ENCODE measurements at regions not wholly inside any gene's neighbourhood (a gene's known extent, or its start where the extent isn't known, plus 50 kb on each side); places are given as distances from the start of the nearest gene placed in this dataset.

DNA sequence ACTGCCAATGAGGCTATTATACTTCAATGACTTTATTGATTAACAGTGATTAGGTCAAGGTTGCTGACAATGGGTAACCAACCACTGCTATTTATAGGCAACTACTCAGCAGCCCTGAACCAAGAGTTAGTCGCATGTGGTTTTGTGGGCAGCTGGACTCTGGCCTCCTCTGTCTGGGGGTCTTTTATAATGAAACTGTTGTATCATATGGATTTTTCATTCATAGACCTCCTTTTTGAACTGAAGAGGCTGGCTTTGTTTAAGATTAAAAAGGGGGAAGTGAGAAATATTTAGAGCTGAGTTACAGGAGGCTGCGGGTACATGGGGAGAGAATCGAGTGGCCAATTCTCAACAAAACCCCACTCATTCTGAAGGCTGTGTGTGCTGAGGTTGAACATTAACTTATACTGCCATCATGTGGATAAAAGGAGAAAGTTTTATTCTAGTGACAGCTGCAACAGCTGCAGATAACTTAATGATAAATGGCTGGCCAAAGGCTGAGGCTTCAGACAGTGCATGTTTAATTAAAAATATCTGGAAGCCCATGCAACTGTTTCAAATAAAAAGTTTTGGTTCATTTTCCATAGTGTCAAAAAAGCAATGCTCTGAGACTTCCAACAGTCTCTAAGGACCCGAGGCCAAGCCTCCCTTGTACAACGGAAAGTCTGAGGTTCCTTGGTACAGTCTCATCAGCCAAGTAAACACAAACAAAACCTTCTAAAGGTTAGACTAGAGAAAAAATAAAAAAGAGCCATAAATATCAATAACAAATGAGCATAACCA is 682.6 kb downstream of the KCNA4 start:
- H3K9me3 Mint-ChIP-seq (ENCODE audit: insufficient read depth) = no peaks in the 10 kb centered on the region
- Histone ChIP-seq H3K27me3 (replicated peaks in 1 of 4; ENCODE audit: control extremely low read depth in 1 of 4, control insufficient read depth in 3 of 4, insufficient read depth in 4 of 4, low read length in 3 of 4) (no peaks in the 10 kb centered on the region), H4K20me1 (ENCODE audit: control insufficient read depth, insufficient read depth, low read length, poor library complexity, severe bottlenecking) (no peaks in the 10 kb centered on the region), H3K27ac (ENCODE audit: low read length in 2 of 2) (no peak overlapping the region), H3K36me3 (replicated peaks in 1 of 2; ENCODE audit: control extremely low read depth in 1 of 2, control insufficient read depth in 1 of 2, extremely low read depth in 1 of 2, insufficient read depth in 2 of 2, low read length in 1 of 2) (no peaks in the 10 kb centered on the region), H3K4me2 (replicated peaks; ENCODE audit: low read depth, low read length, poor library complexity, severe bottlenecking) (no peak overlapping the region), H2AFZ (ENCODE audit: insufficient read depth, low read depth, low read length, poor library complexity, severe bottlenecking) (no peak overlapping the region), H3K9me3 (ENCODE audit: control extremely low read depth in 1 of 3, control insufficient read depth in 2 of 3, insufficient read depth in 1 of 3, low read length in 2 of 3) (no peaks in the 10 kb centered on the region), H3K4me3 (ENCODE audit: control extremely low read depth in 1 of 5, extremely low read depth in 1 of 5, insufficient read depth in 1 of 5, low read depth in 2 of 5, low read length in 4 of 5) (no peak overlapping the region), H3K4me1 (ENCODE audit: control insufficient read depth in 2 of 2, insufficient read depth in 2 of 2, low read length in 2 of 2) (no peaks in the 10 kb centered on the region), H3K79me2 (ENCODE audit: control insufficient read depth, insufficient read depth, low read length) (no peaks in the 10 kb centered on the region), H3K9ac (ENCODE audit: low read length) (no peak overlapping the region)
- ChIA-PET CTCF (no interaction called here), POLR2A (no interaction called here)
- no peak for TF ChIP-seq EZH2 (IDR thresholded peaks at IDR 0.05; ENCODE audit: borderline replicate concordance, insufficient read depth, low read depth, low read length, poor library complexity, severe bottlenecking)
- TF ChIP-seq, protein P1, sequence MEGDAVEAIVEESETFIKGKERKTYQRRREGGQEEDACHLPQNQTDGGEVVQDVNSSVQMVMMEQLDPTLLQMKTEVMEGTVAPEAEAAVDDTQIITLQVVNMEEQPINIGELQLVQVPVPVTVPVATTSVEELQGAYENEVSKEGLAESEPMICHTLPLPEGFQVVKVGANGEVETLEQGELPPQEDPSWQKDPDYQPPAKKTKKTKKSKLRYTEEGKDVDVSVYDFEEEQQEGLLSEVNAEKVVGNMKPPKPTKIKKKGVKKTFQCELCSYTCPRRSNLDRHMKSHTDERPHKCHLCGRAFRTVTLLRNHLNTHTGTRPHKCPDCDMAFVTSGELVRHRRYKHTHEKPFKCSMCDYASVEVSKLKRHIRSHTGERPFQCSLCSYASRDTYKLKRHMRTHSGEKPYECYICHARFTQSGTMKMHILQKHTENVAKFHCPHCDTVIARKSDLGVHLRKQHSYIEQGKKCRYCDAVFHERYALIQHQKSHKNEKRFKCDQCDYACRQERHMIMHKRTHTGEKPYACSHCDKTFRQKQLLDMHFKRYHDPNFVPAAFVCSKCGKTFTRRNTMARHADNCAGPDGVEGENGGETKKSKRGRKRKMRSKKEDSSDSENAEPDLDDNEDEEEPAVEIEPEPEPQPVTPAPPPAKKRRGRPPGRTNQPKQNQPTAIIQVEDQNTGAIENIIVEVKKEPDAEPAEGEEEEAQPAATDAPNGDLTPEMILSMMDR (IDR thresholded peaks at IDR 0.05) = no peak
- ATAC-seq (ENCODE audit: low read depth) = no peak
- intact Hi-C loops (cut with micrococcal nuclease) = no loop called here
- WGBS (ENCODE audit: insufficient coverage) = no CpG with 5 or more reads among the region's 5 CpGs
- H3K27me3 Mint-ChIP-seq = no peaks in the 10 kb centered on the region
- no peak overlapping the region for H3K4me3 Mint-ChIP-seq
- H3K27ac Mint-ChIP-seq = no peak overlapping the region
- no peak for DNase-seq
- no peaks in the 10 kb centered on the region for H3K4me1 Mint-ChIP-seq

DNA sequence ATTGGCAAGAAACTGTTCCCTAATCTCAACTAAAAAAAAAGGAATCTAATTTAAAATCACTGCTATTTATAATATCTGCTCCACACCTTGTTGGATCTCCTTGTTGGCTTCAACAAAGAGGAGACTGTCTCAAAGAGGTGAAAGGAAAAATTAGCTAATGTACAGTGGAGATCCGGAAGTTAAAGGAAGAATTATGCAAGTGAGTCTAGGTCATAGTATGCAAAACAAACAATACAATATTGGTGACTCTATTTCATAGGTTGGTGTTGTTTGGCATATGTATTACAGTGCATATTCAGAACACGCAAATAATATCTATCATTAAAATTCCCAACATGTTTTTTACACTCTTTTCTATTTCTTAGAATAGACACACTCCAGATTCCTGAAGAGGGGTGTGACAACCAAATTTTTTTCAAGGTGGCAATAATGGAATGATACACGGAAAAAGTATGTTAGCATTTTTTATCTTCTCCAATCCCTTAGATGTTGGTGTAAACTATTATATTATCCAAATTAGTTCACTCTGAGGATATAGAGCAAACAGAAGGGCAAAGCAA is 685.3 kb downstream of the KCNA4 start:
- Histone ChIP-seq H3K4me2 (replicated peaks; ENCODE audit: low read depth, low read length, poor library complexity, severe bottlenecking) (no peak overlapping the region), H3K79me2 (ENCODE audit: control insufficient read depth, insufficient read depth, low read length) (no peaks in the 10 kb centered on the region), H3K36me3 (replicated peaks in 1 of 2; ENCODE audit: control extremely low read depth in 1 of 2, control insufficient read depth in 1 of 2, extremely low read depth in 1 of 2, insufficient read depth in 2 of 2, low read length in 1 of 2) (no peaks in the 10 kb centered on the region), H3K4me3 (ENCODE audit: control extremely low read depth in 1 of 5, extremely low read depth in 1 of 5, insufficient read depth in 1 of 5, low read depth in 2 of 5, low read length in 4 of 5) (no peak overlapping the region), H3K9me3 (ENCODE audit: control extremely low read depth in 1 of 3, control insufficient read depth in 2 of 3, insufficient read depth in 1 of 3, low read length in 2 of 3) (no peaks in the 10 kb centered on the region), H3K27ac (ENCODE audit: low read length in 2 of 2) (no peak overlapping the region), H2AFZ (ENCODE audit: insufficient read depth, low read depth, low read length, poor library complexity, severe bottlenecking) (no peak overlapping the region), H3K4me1 (ENCODE audit: control insufficient read depth in 2 of 2, insufficient read depth in 2 of 2, low read length in 2 of 2) (no peaks in the 10 kb centered on the region), H4K20me1 (ENCODE audit: control insufficient read depth, insufficient read depth, low read length, poor library complexity, severe bottlenecking) (no peaks in the 10 kb centered on the region), H3K9ac (ENCODE audit: low read length) (no peak overlapping the region), H3K27me3 (replicated peaks in 1 of 4; ENCODE audit: control extremely low read depth in 1 of 4, control insufficient read depth in 3 of 4, insufficient read depth in 4 of 4, low read length in 3 of 4) (no peaks in the 10 kb centered on the region)
- Mint-ChIP-seq H3K4me3 (no peak overlapping the region), H3K4me1 (no peaks in the 10 kb centered on the region), H3K27me3 (no peaks in the 10 kb centered on the region), H3K9me3 (ENCODE audit: insufficient read depth) (no peaks in the 10 kb centered on the region), H3K27ac (no peak overlapping the region)
- ATAC-seq (ENCODE audit: low read depth) (no peak), DNase-seq (no peak)
- POLR2A ChIA-PET = no interaction called here
- WGBS (ENCODE audit: insufficient coverage) = no CpG with 5 or more reads among the region's 3 CpGs
- no peak for TF ChIP-seq EZH2 (IDR thresholded peaks at IDR 0.05; ENCODE audit: borderline replicate concordance, insufficient read depth, low read depth, low read length, poor library complexity, severe bottlenecking)
- TF ChIP-seq, protein P1 (IDR thresholded peaks at IDR 0.05) = no peak
- CTCF ChIA-PET = no interaction called here
- intact Hi-C loops (cut with micrococcal nuclease) = no loop called here

All from B cell (primary cell).